ENCODE measurements at regions not wholly inside any gene's neighbourhood (a gene's known extent, or its start where the extent isn't known, plus 50 kb on each side); places are given as distances from the start of the nearest gene placed in this dataset.
A peak's percentile ranks its signal among the peaks of the same experiment; 100 is the strongest.

DNA sequence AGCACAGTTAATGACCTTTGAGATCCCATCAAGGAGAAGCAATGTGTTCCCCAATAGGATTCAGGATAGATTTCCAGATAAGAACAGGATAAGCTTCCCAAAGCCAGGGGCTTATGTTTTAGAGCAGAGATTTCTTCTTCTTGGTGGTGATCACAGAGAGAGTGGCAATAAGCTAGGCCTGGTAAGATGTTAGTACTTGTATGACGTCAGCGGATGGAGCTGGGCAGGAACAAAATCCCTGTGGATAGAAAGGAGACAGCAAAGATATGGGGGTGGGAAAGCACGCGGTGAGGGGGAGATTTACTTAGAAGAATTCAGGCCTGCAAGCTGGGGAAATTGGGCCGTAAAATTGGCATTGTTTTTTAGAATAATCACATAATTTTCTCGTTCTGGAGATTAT is 323.0 kb downstream of the MTX2 start:
- Histone ChIP-seq H3K9me3 (ENCODE audit: severe bottlenecking) (no peaks in the 10 kb centered on the region), H3K36me3 (no peaks in the 10 kb centered on the region), H3K4me3 (ENCODE audit: low read depth, low read length) (no peak overlapping the region), H3K27ac (no peak overlapping the region), H3K27me3 (ENCODE audit: insufficient read depth, low read depth, severe bottlenecking) (peaks cover 39% of the 10 kb centered on the region)
- TF ChIP-seq, protein P1, sequence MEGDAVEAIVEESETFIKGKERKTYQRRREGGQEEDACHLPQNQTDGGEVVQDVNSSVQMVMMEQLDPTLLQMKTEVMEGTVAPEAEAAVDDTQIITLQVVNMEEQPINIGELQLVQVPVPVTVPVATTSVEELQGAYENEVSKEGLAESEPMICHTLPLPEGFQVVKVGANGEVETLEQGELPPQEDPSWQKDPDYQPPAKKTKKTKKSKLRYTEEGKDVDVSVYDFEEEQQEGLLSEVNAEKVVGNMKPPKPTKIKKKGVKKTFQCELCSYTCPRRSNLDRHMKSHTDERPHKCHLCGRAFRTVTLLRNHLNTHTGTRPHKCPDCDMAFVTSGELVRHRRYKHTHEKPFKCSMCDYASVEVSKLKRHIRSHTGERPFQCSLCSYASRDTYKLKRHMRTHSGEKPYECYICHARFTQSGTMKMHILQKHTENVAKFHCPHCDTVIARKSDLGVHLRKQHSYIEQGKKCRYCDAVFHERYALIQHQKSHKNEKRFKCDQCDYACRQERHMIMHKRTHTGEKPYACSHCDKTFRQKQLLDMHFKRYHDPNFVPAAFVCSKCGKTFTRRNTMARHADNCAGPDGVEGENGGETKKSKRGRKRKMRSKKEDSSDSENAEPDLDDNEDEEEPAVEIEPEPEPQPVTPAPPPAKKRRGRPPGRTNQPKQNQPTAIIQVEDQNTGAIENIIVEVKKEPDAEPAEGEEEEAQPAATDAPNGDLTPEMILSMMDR (IDR thresholded peaks at IDR 0.05; ENCODE audit: low read depth, low read length): no peak
- DNase-seq: peak; percentile 20

DNA sequence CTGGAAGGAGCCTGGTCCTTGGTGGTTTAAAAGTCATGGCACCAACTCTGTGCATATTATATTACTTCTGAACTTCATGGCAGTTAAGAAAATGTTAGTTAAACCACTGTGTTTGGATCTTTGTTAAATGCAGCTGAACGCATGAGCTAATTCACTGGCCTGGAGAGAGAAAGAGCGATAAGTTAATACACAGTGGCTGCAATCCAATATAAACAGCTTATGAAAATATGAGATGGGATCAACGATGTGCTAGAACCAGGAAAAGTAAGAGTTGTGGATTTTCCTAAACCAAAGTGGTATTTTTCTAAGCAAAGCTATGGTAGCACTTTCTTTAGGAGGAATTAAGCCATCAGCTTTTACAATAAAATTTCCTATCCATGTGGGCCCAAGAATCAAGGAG is 326.7 kb downstream of the MTX2 start:
- TF ChIP-seq, protein P1 (IDR thresholded peaks at IDR 0.05; ENCODE audit: low read depth, low read length): no peak
- no peaks in the 10 kb centered on the region for H3K36me3 ChIP-seq

DNA sequence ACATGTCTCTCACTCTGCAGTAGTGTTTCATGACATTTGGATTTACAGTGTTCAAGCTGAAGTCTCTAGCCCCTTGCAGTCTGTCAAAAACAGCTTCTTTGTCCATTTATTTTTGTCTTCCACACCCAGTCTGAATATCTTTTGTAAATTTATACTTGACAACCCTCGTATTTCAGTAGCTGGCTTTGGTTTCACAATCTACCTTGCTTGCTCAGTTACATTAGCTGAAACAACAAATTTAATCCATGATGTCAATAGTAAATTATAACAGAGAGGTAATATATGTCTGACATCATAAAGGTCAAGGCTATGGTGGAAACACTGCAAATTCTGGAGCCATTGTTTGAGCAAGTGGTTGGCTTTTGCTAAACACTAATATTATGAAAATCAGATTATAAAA is 328.7 kb downstream of the MTX2 start:
- H3K36me3 ChIP-seq: no peaks in the 10 kb centered on the region
- no peak overlapping the region for H3K27ac ChIP-seq
- DNase-seq: no peak
- TF ChIP-seq, protein P1 (IDR thresholded peaks at IDR 0.05; ENCODE audit: low read depth, low read length): no peak
- H3K27me3 ChIP-seq (ENCODE audit: insufficient read depth, low read depth, severe bottlenecking): peaks cover 58% of the 10 kb centered on the region
- no peaks in the 10 kb centered on the region for H3K9me3 ChIP-seq (ENCODE audit: severe bottlenecking)
- no peak overlapping the region for H3K4me3 ChIP-seq (ENCODE audit: low read depth, low read length)

More for the DNA sequence above, 326.7 kb downstream of the MTX2 start:
- no peak overlapping the region for H3K4me3 ChIP-seq (ENCODE audit: low read depth, low read length)
- no peak for DNase-seq
- H3K27ac ChIP-seq: no peak overlapping the region
- H3K27me3 ChIP-seq (ENCODE audit: insufficient read depth, low read depth, severe bottlenecking): peaks cover 38% of the 10 kb centered on the region
- H3K9me3 ChIP-seq (ENCODE audit: severe bottlenecking): no peaks in the 10 kb centered on the region

DNA sequence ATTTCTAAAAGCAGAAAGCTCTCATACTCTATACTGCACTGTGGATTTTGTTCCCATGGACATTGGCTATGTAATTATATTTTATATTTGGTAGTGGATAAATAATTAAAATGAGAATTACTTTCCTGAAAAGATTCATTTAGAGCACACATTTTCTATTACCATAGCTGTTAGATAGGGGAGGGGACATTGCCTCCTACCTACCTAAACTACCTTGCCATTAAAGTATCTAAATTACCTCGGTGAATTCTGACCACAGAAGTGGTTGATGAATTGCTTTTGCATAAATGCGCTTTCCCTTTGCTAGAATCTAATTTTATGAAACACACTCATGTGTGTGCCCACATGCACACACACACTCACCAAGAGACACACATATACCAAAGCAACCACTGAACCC is 329.1 kb downstream of the MTX2 start:
- no peak overlapping the region for H3K4me3 ChIP-seq (ENCODE audit: low read depth, low read length)
- no peak for DNase-seq
- no peaks in the 10 kb centered on the region for H3K9me3 ChIP-seq (ENCODE audit: severe bottlenecking)
- no peaks in the 10 kb centered on the region for H3K36me3 ChIP-seq
- no peak overlapping the region for H3K27ac ChIP-seq
- peaks cover 60% of the 10 kb centered on the region for H3K27me3 ChIP-seq (ENCODE audit: insufficient read depth, low read depth, severe bottlenecking)
- TF ChIP-seq, protein P1 (IDR thresholded peaks at IDR 0.05; ENCODE audit: low read depth, low read length): no peak

DNA sequence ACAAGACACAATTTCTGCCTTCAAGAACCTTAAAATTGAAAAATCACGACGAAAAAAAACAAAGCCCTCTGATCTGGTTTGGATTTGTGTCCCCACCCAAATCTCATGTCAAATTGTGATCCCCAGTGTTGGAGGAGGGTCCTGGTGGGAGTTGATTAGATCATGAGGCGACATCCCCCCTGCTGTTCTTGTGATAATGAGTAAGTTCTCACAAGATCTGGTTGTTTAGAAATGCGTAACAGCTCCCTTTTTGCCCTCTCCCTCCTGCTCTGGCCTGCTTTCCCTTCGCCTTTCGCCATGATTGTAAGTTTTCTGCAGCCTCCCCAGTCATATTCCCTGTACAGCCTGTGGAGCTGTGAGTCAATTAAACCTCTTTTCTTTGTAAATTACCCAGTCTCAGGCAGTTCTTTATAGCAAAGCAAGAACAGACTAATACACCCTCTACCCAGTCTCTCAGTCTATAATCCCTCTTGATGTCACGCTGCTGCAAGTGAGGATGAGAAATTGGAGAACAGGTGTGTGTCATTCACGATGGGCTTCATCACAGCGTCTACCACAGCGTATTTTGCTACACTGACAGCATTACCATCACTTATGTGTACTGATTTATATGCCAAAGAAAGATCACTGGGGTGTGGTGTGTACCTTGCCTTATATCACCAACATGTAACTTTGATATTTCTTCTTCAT is 330.7 kb downstream of the MTX2 start:
- Histone ChIP-seq H3K36me3 (no peaks in the 10 kb centered on the region), H3K27ac (no peak overlapping the region), H3K27me3 (ENCODE audit: insufficient read depth, low read depth, severe bottlenecking) (peaks cover 62% of the 10 kb centered on the region), H3K9me3 (ENCODE audit: severe bottlenecking) (no peaks in the 10 kb centered on the region), H3K4me3 (ENCODE audit: low read depth, low read length) (no peak overlapping the region)
- TF ChIP-seq, protein P1 (IDR thresholded peaks at IDR 0.05; ENCODE audit: low read depth, low read length): no peak
- no peak for DNase-seq

DNA sequence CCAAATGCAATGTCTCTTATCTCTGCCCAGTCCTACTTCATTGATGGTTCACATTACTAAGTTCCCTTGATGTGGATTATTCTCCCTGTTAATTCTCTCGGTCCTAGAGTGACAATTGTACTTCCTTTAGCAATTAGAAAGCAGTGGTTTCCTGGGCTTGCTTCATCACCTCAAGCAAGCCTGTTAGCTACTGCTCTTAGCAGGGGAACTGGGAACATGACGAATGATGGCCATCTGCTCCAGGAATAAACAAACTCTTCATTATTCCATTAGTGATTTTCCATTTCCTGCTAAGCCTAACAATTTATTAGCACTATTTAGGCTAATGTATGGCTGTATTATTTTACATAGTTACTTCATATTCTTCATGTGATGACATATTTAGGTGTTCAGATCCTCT is 331.8 kb downstream of the MTX2 start:
- TF ChIP-seq, protein P1 (IDR thresholded peaks at IDR 0.05; ENCODE audit: low read depth, low read length): no peak
- Histone ChIP-seq H3K27ac (no peak overlapping the region), H3K27me3 (ENCODE audit: insufficient read depth, low read depth, severe bottlenecking) (peaks cover 63% of the 10 kb centered on the region), H3K36me3 (no peaks in the 10 kb centered on the region), H3K9me3 (ENCODE audit: severe bottlenecking) (no peaks in the 10 kb centered on the region), H3K4me3 (ENCODE audit: low read depth, low read length) (no peak overlapping the region)
- DNase-seq: no peak

All from WERI-Rb-1 (cell line).